HPDE6-E6E7 (cell line): ENCODE measurements at regions not wholly inside any gene's neighbourhood (a gene's known extent, or its start where the extent isn't known, plus 50 kb on each side); places are given as distances from the start of the nearest gene placed in this dataset.
A peak's percentile ranks its signal among the peaks of the same experiment; 100 is the strongest.

Experiments
- DNase-seq: peaks from one replicate; pipeline ENCODE4 v3.0.0; 2011; ENCODE audit warnings: missing footprints; ENCODE audit errors: extremely low spot score

GRCh38 chr10:78973901-78974616 lies 94.7 kb upstream of the ZMIZ1 start:
- DNase-seq: peak; percentile 57

DNA sequence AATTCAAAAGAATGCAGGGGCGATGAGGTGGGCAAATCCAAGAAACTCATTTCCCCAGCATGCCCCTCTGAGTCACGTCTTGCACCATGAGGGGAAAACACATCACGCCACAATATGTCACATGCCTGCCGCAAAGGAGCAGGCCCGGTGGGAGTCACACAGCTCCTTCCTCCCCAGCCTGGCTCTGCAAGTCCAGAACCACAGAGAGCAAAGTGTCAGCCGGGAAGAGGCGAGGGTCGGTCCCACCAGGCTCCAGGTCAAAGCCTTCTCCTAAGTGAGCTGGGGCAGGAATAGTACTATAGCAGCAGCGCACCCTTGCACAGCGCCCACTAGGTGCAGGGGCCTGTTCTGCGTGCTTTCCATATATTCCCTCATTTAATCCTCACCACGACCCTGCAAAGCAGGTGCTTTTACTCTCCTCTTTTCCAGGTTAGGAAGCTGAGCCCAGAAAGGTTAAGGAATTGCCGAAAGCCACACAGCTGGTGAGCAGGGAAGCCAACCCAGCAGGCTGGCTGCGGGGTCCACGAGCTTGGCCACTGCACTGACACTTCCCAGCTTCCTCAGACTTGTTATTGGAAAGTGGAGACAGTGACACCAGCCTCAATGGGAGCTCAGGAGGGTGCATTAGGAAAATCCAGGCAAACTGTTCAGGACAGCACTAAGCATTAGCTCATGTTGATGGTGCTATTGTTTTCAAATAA lies 94.0 kb upstream of the ZMIZ1 start:
- peak; percentile 49 for DNase-seq

DNA sequence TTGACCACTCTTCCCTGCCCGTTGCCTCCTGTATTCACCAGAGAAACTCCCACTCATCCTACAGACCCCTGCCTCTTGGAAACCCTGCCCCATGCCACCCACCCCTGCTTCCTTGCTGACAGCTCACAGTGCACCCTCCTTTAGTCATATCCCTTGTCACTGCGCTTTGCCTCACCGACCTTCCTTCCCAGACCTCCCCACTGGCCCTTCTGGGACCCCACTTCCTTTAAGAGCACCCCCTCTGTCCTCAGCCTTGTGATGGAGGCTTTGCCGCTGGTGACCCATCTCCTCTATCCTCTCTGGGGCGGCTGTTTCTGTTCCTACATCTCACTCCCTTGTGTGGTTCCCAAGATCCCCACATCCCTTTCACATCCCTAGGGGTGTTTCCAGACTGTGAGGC lies 92.8 kb upstream of the ZMIZ1 start:
- DNase-seq: no peak

- no peak for DNase-seq
These were observed 91.7 kb upstream of the ZMIZ1 start for GRCh38 chr10:78976825-78977755.

DNA sequence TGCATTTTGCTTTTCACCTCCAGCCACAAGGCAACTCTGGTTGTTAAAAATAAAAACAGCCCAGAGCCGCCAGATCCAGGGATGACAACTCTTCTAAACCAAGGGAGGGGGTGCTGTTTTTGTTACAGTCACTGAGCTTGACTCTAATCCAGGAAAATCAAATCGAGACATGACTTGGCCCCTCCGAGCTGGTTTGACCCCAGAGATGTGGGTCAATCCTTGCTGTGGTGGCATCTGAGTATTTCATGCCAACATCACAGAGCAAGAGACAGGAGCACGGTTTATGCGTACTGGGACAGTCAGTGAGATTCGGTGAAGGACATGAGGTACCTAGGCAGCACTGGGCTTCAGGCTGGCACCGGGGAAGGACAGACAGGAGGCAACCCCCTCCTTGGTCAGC lies 88.8 kb upstream of the ZMIZ1 start:
- DNase-seq: no peak

DNA sequence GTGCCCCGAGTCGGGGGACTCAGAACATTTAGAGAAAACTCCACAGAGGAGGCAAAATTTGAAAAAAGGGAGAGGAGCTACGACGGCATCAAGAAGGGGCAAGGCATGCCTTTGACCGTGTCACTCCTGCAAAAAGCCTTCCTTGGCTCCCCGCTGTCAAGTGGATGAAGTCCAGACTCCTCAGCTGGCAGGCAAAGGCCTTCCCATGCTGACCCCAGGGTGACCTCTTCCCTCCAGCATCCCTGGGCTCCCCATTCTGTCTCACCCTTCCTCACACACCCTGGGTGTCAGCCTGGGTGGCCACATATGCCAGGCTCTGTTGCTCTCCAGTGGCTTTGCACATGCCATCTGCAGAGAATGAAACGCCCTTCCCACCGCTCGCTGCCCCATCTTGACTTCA lies 88.4 kb upstream of the ZMIZ1 start:
- no peak for DNase-seq

GRCh38 chr10:78980815-78981214 lies 88.0 kb upstream of the ZMIZ1 start:
- DNase-seq: no peak

GRCh38 chr10:78981257-78981969 lies 87.4 kb upstream of the ZMIZ1 start:
- DNase-seq: no peak

DNA sequence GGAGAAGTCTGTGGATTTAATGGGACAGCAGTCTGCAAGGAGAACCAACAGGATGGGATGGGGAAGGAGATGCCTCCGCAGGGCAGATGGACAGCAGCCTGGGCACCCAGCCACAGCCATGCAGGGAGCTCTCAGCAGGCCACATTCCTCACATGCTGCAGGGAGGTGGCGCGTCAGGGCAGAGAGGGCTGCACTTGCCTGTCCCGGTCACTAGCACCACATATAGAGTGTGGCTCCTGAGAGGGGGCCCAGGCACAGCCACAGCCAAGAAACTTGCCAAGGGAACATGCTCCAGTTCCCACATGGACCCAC lies 86.8 kb upstream of the ZMIZ1 start:
- no peak for DNase-seq

DNA sequence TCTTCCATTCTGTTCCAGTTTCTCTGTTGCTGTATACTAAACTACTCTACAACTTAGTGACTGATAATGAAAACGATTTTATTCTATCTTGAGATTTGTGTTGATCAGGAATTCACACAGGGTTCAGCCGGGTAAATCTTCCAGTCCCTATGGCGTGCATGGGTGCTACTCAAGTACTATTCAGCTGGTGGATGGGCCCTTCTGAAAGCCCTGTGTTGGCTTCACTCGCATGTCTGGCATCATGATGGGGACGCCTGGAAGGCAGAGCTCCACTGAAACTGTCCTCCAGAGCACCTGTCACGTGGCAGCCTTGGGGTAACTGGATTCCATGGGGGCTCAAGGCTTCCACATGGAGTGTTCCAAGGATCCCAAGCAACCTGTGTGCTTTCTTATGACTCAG lies 86.0 kb upstream of the ZMIZ1 start:
- DNase-seq: no peak

- DNase-seq: no peak
These were observed 85.2 kb upstream of the ZMIZ1 start for GRCh38 chr10:78983608-78984007.

DNA sequence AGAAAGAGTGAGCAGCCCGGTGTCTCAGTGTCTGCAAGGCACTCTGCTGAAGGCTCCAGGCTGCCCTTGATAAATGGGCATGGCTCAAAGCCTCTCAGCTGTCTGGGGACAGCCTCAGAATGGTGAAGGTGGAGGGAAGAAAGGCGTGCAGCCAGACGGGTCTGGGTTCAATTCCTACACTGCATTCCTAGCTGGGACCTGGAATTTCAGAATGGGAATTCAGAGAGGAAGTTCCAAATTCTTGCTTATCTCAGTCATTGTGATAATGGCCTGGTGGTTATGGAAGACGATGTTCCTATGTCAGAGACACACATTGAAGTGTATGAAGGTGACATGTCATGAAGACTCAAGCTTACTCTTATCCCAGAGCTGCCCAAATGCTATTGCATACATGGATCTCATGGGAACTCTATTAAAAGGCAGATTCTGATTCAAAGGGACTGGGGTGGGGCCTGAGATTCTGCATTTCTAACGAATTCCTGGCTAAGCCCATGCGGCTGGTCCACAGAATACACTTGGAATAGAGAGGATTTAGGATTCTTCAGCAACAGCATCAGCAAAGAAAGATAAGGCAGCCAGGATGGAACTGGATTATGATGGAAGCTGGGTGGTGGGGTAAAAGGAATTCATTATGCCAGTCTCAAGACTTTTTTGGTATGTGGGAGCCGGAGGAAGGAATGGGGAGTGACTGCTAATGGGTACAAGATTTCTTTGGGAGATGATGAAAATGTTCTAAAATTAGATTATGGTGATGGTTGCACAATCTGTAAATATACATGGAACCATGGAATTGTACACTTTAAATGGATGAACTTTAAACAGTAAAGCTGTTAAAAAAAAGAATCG lies 82.6 kb upstream of the ZMIZ1 start:
- DNase-seq: no peak

DNA sequence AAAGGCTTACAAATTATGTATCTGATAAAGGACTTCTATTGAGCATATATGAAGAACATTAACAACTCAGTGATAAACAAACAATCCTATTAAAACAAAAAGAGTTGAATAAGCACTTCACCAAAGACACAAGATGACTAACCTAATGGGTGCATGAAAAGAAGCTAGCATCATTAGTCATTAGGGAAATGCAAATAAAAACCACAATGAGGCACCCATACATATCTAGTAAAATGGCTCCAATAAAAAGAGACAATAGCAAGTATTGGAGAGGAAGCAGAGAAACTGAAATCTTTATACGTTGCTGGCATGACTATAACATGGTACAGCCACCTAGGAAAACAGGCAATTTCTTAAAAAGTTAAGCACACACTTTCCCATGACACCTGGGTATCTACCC lies 77.6 kb upstream of the ZMIZ1 start:
- DNase-seq: no peak

DNA sequence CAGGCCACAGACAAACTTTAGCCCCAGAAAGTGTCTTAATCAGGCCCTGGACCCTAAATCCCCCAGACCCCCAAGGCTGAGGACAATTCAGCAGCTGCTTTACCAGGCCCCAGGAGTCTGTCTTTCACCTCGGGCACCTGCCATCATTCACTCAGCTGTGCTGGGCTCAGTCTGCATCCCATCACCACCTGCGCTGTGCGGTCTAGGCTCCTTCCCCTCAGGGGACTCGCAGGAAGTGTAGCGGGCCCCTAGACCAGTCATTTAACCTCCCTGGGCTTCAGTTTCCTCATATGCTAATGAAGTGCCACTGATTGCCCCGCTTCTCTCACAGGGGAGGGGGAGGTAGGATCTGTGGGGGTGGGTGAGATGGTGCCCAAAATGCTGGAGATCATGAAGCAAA lies 76.4 kb upstream of the ZMIZ1 start:
- no peak for DNase-seq

DNA sequence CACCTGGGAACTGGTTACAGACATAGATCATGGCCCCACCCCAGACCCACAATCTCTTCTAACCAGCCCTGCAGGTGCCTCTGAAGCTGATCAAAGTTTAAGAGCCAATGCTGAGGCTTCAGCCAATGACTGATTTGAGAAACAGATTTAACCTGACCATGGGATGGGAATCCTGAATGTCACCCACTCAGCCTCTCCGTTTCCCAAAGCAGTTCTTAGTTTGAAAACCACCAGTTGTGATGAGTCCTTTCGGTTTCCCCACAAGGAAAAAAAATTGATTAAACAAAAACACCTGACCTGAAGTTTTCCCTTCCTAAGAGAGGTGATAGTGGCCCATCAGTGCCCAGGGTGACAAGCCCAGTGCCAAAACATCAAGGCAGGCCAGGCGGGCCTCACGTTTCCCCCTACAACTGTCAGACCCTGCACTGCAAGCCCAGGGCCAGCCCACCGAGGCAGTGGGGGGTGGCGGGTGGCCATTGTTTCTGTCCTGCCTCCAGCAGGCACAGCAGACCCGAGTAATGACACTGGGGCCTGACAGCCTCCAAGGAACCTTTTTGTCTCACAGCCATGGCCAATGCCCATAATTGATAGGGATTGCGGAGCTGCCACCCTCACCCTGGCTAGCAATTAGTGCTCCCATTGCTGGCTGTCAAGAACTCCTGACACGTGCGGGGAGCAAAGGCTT lies 75.4 kb upstream of the ZMIZ1 start:
- DNase-seq: no peak

DNA sequence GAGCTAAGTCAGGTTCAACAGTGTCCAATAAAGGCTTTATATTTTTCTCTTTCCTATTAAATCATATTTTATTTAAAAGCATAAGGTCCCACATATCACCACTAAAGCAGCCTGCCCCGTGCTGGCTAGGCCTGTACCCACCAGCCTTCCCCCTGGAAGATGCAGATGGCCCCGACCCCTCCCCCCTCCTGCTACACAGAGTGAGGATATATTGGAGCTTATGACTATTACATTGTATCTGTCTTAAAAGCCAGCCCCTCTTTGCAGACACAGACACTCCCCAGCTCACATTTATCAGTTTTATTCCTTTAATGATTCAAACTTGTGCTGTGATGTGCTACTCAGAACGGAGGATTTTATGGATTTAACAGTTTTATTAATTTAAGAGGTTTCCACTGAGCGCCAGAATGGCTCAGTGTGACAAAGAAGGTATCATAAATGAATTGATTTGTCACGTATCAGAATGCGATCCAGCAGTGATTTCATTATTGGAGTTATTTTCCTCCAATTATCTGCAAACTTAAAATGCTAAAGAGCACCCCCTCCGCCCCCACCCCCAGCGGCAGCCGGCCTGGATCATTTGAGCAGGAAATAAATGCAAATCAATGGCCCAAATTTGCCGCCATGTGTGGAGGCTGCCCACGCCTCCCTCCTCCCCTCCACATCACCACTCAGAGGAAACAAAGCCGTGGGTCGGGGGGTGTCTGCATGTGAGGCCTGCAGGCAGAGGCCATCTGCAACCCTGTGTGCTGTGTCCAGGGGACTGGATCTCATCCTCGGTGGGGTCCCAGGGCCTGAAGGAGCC lies 72.6 kb upstream of the ZMIZ1 start:
- DNase-seq: no peak

DNA sequence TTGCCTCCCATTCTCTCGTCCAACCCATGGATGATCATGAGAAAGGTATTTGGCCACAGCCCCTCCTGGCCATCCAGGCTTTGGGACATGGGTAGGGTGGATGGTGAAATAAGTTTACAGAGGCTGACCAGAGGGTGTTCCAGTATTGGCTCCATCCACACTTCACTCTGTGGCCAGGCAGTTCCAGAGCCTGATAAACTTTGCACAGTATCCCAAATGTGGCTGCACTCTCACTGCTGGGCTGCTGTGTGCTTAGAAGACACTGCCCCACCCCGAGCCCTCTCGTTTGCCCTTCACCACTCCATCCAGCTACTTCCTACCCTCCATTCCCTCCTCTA lies 72.0 kb upstream of the ZMIZ1 start:
- DNase-seq: no peak

DNA sequence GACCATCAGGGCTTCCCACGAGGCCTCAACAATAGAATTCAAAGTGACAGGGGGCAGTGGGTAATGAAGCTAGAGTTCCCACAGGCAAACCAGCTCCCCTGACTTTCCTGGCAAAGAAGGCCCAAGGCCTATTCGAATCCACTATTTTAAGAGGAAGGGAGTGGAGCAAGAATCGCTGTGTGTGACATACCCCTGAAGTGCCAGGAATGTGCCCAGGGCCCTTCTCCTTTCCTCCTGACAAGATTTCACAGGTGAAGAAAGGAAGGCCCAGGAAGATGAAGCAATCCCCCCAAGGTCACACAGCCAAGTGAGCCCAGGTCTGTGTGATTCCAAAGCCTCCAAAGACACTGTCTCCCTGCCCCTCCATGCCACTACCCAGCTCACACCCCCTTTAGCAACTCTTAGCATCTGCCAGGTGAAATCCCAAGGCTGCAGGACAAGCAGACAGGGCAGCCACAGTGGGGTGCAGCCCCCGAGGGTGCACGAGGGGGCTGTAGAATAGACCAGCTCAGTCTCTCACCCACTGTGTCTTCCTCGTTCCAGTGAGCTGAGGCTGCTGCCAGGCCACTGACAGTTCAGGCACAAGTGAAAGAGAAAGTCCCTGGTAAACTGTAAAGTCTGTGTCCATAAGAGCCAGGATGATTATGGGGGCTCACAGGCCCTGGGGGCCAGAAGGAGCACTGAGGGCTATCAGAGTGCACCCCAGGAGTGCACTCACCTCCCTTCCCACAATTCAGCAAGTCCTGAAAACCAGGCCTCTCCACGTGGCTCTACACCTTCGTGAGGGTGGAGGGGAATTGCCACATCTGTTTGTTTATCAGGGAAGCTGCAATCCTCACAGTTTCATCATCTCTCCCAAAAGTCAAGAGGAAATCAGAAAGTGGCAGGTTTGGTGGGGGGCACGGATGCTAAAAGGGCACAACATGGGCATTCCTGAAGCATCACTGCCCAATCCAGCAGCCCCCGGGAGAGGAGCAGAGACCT lies 70.8 kb upstream of the ZMIZ1 start:
- DNase-seq: no peak
